ENCODE measurements at regions not wholly inside any gene's neighbourhood (a gene's known extent, or its start where the extent isn't known, plus 50 kb on each side); places are given as distances from the start of the nearest gene placed in this dataset.

DNA sequence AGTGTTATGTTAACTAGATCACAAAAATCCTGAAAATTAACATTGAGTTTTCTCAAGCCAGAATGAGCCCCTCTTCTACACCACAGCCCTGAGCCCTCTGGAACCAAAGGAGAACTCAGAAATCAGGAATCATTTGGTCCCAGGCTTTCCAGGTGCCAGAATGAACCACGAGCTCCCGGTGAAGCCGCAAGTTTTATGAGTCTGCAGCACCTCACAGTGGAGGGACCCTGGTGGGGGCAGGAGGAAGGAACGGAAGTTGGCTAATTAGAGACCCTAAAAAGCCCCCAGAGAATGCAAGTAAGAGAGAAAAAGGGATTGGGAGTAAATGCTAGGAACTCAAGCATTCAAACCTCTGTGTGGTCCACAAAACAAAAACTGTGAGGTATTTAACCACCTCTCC, 52.9 kb upstream of the BCL2L14 start:
- DNase-seq: no peak

DNA sequence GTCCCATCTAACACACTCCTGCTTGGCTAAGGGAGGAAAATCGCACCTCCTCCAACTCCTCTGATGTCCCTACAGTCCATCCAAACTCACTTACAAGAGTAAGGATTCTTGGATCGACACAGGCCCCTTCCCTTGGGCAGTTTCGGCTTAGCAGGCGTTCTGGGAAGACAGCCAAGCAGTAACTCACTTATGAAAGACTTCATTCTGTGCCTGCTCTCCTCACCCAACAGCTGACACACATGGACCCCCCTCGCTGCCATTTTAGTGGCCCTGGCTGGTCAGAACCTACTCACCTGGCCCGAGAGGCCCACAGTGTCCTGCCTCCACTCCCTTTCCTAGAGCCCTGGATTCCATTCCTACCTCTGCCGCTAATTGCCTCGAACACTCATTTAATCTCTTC, 52.3 kb upstream of the BCL2L14 start:
- no peak for DNase-seq

DNA sequence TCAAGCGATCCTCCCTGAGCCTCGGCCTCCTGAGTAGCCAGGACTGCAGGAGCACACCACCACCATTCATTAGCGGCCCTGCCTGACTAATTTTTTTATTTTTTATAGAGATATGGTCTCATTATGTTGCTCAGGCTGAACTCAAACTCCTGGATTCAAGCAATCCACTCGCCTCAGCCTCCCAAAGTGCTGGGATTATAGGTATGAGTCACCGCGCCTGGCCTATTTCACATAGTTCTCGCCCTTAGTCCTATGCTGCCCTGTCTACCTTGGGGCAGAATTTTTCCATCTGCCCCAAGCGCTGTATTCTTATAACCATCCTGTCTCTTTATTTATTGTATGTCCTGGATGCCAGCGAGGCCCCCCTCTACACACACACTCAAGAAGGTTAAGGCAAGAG, 50.9 kb upstream of the BCL2L14 start:
- no peak for DNase-seq

DNA sequence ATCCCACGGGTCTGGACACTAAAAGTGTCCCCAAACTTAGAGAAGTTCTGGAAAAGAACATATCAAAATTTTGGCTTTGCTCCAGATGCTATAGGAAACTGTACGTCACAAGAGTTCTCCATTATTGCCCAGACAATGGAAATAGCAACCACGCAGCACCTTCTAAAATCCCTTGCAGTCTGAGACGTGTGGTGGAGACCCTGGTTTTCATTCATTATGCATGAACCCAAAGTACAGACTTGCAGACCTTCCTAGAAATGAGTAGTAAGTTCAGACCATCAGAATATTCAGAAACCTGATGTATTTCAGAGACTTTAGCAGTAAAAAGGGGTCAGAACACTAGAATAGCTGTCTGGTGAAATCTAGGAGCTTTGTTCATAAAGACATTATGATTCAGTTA, 50.0 kb upstream of the BCL2L14 start:
- no peak for DNase-seq

Measured in T-helper 9 cell (primary cell).